OCI-LY3 (cell line): ENCODE measurements at regions not wholly inside any gene's neighbourhood (a gene's known extent, or its start where the extent isn't known, plus 50 kb on each side); places are given as distances from the start of the nearest gene placed in this dataset.

Experiments
- H2AFZ ChIP-seq: fragments of 200-600, 300-600 bp; shearing (Covaris generic); 2 replicates; pipeline ENCODE4 v1.6.0; 2014; ENCODE audit warnings: antibody characterized with exemption, low read depth, low read length
- H3K27ac ChIP-seq: fragments of 200-600, 300-600 bp; sonication (generic); 2 replicates; pipeline ENCODE4 v1.5.1; 2014; ENCODE audit warnings: mild to moderate bottlenecking, low read length, moderate library complexity, mixed read lengths
- H3K27me3 ChIP-seq: fragments of 200-600, 300-600 bp; sonication (generic); 2 replicates; pipeline ENCODE4 v1.6.1; 2014; ENCODE audit warnings: low read depth, low read length, mixed read lengths
- H3K36me3 ChIP-seq: fragments of 200-600, 300-600 bp; sonication (generic); replicated peaks from 2 replicates; pipeline ENCODE3; 2014; ENCODE audit warnings: low read depth, low read length, mixed read lengths
- H3K4me1 ChIP-seq: fragments of 300-600, 200-600 bp; sonication (generic); 2 replicates; pipeline ENCODE4 v1.6.1; 2014; ENCODE audit warnings: low read length, mixed read lengths
- H3K4me2 ChIP-seq: fragments of 200-600, 300-600 bp; sonication (generic); 2 replicates; pipeline ENCODE4 v1.6.1; 2014; ENCODE audit warnings: low read length, mixed read lengths
- H3K4me3 ChIP-seq: fragments of 300-600, 200-600 bp; sonication (generic); 2 replicates; pipeline ENCODE4 v1.5.1; 2014; ENCODE audit warnings: antibody characterized with exemption, mild to moderate bottlenecking, low read length, moderate library complexity
- H3K79me2 ChIP-seq: fragments of 300-600, 200-600 bp; shearing (Covaris generic); 2 replicates; pipeline ENCODE4 v1.6.1; 2014; ENCODE audit warnings: mild to moderate bottlenecking, low read length, mixed read lengths
- H3K9ac ChIP-seq: fragments of 300-600, 200-600 bp; shearing (Covaris generic); 2 replicates; pipeline ENCODE4 v1.6.0; 2014; ENCODE audit warnings: mild to moderate bottlenecking, low read length, moderate library complexity
- H3K9me3 ChIP-seq: fragments of 200-600, 300-600 bp; shearing (Covaris generic); 2 replicates; pipeline ENCODE4 v1.6.1; 2014; ENCODE audit warnings: low read length, mixed read lengths; ENCODE audit not compliant: insufficient read depth
- H4K20me1 ChIP-seq: fragments of 200-600, 300-600 bp; sonication (generic); 2 replicates; pipeline ENCODE4 v1.6.1; 2016; ENCODE audit warnings: low read length, mixed read lengths; ENCODE audit not compliant: insufficient read depth
- CTCF ChIP-seq: fragments of 200-600, 300-600 bp; sonication (generic); IDR thresholded peaks from 2 replicates; pipeline ENCODE4 v1.5.1; 2014; ENCODE audit warnings: antibody characterized with exemption, low read length, low read depth
- EZH2phosphoT487 ChIP-seq: fragments of 200-600 bp; shearing (Covaris generic); IDR thresholded peaks from 2 replicates; pipeline ENCODE4 v1.6.1; 2018; ENCODE audit warnings: antibody characterized with exemption, mixed run types, low read depth

DNA sequence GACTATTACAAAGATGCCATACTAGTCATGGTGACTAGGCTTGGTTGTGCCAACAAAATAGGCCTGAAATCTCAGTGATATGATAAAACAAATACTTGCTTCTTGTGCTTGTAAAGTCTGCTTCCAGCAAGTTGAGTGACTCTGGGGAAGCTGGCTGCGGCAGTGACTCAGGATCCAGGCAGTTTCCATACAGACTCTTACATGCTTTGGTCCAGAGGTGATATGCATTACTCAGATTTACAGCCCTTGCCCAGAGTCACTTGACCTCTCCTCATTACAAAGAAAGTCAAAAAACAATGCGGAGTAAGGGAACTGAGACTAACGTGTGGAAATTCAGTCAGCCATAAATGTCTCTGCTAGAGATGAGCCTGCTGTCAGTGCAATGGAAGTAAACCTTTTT is 387.5 kb downstream of the KCNA4 start:
- Histone ChIP-seq H3K36me3 (no peaks in the 10 kb centered on the region), H3K4me1 (no peaks in the 10 kb centered on the region), H3K9ac (no peak overlapping the region), H3K27me3 (no peaks in the 10 kb centered on the region; the same call in 1 of the 2 replicates), H3K4me3 (no peak overlapping the region), H2AFZ (no peak overlapping the region), H3K79me2 (no peaks in the 10 kb centered on the region), H3K9me3 (no peaks in the 10 kb centered on the region; the same call in 1 of the 2 replicates), H3K4me2 (no peak overlapping the region), H4K20me1 (no peaks in the 10 kb centered on the region), H3K27ac (no peak overlapping the region)
- TF ChIP-seq CTCF = no peak
- TF ChIP-seq EZH2phosphoT487 = no peak

- H3K4me2 ChIP-seq = no peak overlapping the region
- no peak overlapping the region for H3K4me3 ChIP-seq
- no peak overlapping the region for H3K9ac ChIP-seq
- no peak overlapping the region for H2AFZ ChIP-seq
- no peaks in the 10 kb centered on the region; the same call in 1 of the 2 replicates for H3K27me3 ChIP-seq
- TF ChIP-seq CTCF (no peak), EZH2phosphoT487 (no peak)
- H3K79me2 ChIP-seq = no peaks in the 10 kb centered on the region
- H3K4me1 ChIP-seq = no peaks in the 10 kb centered on the region
- H3K9me3 ChIP-seq = no peaks in the 10 kb centered on the region; the same call in 1 of the 2 replicates
- no peaks in the 10 kb centered on the region for H4K20me1 ChIP-seq
- no peak overlapping the region for H3K27ac ChIP-seq
- no peaks in the 10 kb centered on the region for H3K36me3 ChIP-seq
Measured at GRCh38 chr11:29628609-29629008, 388.2 kb downstream of the KCNA4 start.

DNA sequence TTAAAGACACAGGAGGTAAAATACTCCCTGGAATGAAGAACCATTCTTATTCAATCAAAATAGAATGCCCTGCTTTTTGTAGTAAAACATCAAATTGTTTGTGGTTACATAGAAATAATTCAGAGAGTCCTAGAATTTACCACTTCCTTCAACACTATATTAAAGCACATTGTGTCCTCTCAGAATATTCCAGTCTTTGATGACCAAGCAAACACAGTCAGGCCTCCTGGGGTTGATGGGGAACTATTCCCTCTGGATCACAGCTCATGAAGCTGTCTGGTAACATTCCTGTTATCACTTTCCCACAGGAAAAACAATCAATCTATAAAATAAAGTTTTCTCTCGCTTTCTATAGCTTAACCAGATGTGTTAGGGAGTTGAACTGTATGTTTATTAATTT is 389.3 kb downstream of the KCNA4 start:
- no peaks in the 10 kb centered on the region; the same call in 1 of the 2 replicates for H3K27me3 ChIP-seq
- no peaks in the 10 kb centered on the region for H3K79me2 ChIP-seq
- no peak overlapping the region for H3K9ac ChIP-seq
- no peaks in the 10 kb centered on the region; the same call in 1 of the 2 replicates for H3K9me3 ChIP-seq
- H3K4me3 ChIP-seq = no peak overlapping the region
- no peaks in the 10 kb centered on the region for H4K20me1 ChIP-seq
- no peak overlapping the region for H3K27ac ChIP-seq
- H2AFZ ChIP-seq = no peak overlapping the region
- no peak for TF ChIP-seq EZH2phosphoT487
- TF ChIP-seq CTCF = no peak
- no peak overlapping the region for H3K4me2 ChIP-seq
- no peaks in the 10 kb centered on the region for H3K36me3 ChIP-seq
- no peaks in the 10 kb centered on the region for H3K4me1 ChIP-seq

DNA sequence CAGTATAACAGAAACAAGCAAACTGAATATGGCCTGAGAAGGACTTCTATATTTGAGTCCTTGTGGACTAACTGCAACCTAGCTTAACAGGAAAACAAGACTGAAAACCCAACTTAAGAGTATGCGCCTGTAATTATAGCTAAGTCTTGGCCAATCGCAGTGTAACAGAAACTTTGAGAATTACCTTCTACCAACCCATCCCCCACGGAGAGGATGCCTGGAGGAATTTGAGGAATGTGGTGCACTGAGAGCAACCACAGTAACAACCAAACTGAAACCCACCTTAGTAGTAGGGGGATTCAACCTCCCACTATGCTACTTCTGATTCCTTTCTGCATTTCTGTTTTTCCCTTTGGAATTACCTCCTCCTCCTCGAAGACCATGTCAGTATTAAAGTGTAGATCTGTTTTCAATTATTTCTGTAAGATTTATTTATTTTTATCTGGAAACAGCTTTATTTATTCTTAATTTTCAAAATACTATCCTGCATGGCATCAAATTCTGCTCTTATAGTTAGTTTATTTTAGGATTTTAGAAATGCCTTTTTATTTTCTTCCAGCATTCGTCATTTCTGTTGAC is 393.6 kb downstream of the KCNA4 start:
- H4K20me1 ChIP-seq = no peaks in the 10 kb centered on the region
- H3K27me3 ChIP-seq = no peaks in the 10 kb centered on the region
- H3K79me2 ChIP-seq = no peaks in the 10 kb centered on the region
- H3K4me2 ChIP-seq = no peak overlapping the region
- H3K9ac ChIP-seq = no peak overlapping the region
- no peaks in the 10 kb centered on the region for H3K4me1 ChIP-seq
- H2AFZ ChIP-seq = no peak overlapping the region
- H3K27ac ChIP-seq = no peak overlapping the region
- no peaks in the 10 kb centered on the region for H3K9me3 ChIP-seq
- H3K36me3 ChIP-seq = no peaks in the 10 kb centered on the region
- TF ChIP-seq EZH2phosphoT487 = no peak
- no peak for TF ChIP-seq CTCF
- no peak overlapping the region for H3K4me3 ChIP-seq
